SK-N-SH (cell line): ENCODE measurements at regions not wholly inside any gene's neighbourhood (a gene's known extent, or its start where the extent isn't known, plus 50 kb on each side); places are given as distances from the start of the nearest gene placed in this dataset.

Experiments
- JUND ChIP-seq: IDR thresholded peaks from 2 replicates; pipeline ENCODE4 v1.4.0; 2012
- RXRA ChIP-seq: IDR thresholded peaks from 2 replicates; pipeline ENCODE4 v1.4.0; 2012; ENCODE audit warnings: low read depth, mild to moderate bottlenecking, borderline replicate concordance
- TF ChIP-seq, protein P1 (sequence below): IDR thresholded peaks from 2 replicates; pipeline ENCODE4; 2012

- TF ChIP-seq RXRA (no peak), JUND (no peak)
- TF ChIP-seq, protein P1, sequence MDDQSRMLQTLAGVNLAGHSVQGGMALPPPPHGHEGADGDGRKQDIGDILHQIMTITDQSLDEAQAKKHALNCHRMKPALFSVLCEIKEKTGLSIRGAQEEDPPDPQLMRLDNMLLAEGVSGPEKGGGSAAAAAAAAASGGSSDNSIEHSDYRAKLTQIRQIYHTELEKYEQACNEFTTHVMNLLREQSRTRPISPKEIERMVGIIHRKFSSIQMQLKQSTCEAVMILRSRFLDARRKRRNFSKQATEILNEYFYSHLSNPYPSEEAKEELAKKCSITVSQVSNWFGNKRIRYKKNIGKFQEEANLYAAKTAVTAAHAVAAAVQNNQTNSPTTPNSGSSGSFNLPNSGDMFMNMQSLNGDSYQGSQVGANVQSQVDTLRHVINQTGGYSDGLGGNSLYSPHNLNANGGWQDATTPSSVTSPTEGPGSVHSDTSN: no peak
Observed at GRCh38 chr2:120494446-120494845, 148.5 kb downstream of the INHBB start.
